PC-9 (cell line): ENCODE measurements at regions not wholly inside any gene's neighbourhood (a gene's known extent, or its start where the extent isn't known, plus 50 kb on each side); places are given as distances from the start of the nearest gene placed in this dataset.

ENCODE experiments used
- BruUV-seq: library from RNA; stranded (reverse); fragments of 400-500 nt; replicated peaks from 2 replicates; lab custom pipeline; 2021; lab: Mats Ljungman, UMichigan
- CTCF ChIA-PET: fragments of 300-600 bp; sonication (Branson Sonifier 250); formaldehyde crosslinking; loops from one replicate; lab custom pipeline; 2022; ENCODE audit warnings: antibody characterized with exemption; lab: Charles Lee
- POLR2A ChIA-PET: fragments of 300-600 bp; sonication (Branson Sonifier 250); formaldehyde crosslinking; loops from one replicate; lab custom pipeline; 2022; ENCODE audit warnings: antibody characterized with exemption; ENCODE audit not compliant: unreplicated experiment; lab: Charles Lee
- DNase-seq, 2 experiments: peaks; one replicate each; pipeline versions ENCODE4 v3.0.0 to v3.0.0-alpha.2; 2015 to 2022; ENCODE audit warnings: mixed read lengths in 1 of 2
- H2AFZ ChIP-seq: fragments of 200-600 bp; sonication (generic); 2 replicates; pipeline ENCODE4 v1.8.1; 2017; ENCODE audit warnings: antibody characterized with exemption
- H3F3A ChIP-seq: fragments of 200-600 bp; sonication (generic); 2 replicates; pipeline ENCODE4 v1.8.1; 2017; ENCODE audit warnings: antibody characterized with exemption, mild to moderate bottlenecking, low read depth; ENCODE audit not compliant: insufficient read depth
- H3K27ac ChIP-seq: fragments of 200-600 bp; sonication (generic); 2 replicates; pipeline ENCODE4 v1.6.1; 2016; ENCODE audit warnings: mixed run types
- H3K27me3 ChIP-seq: fragments of 200-600 bp; sonication (generic); 2 replicates; pipeline ENCODE4 v1.6.1; 2016; ENCODE audit warnings: low read depth, mixed run types; ENCODE audit not compliant: insufficient read depth
- H3K36me3 ChIP-seq: fragments of 200-600 bp; sonication (generic); 2 replicates; pipeline ENCODE4 v1.6.1; 2016; ENCODE audit warnings: low read depth, mixed run types
- H3K4me1 ChIP-seq: fragments of 200-600 bp; sonication (generic); replicated peaks from 2 replicates; pipeline ENCODE4 v1.6.1; 2016; ENCODE audit warnings: mixed run types; ENCODE audit not compliant: insufficient read depth
- H3K4me2 ChIP-seq: fragments of 200-600 bp; sonication (generic); 2 replicates; pipeline ENCODE4 v1.6.1; 2017; ENCODE audit warnings: mixed run types
- H3K4me3 ChIP-seq: fragments of 200-600 bp; sonication (generic); 2 replicates; pipeline ENCODE4 v1.6.1; 2016; ENCODE audit warnings: mixed run types
- H3K79me2 ChIP-seq: fragments of 200-600 bp; sonication (generic); 2 replicates; pipeline ENCODE4 v1.6.1; 2017; ENCODE audit warnings: low read depth, mixed run types
- H3K9me2 ChIP-seq: fragments of 200-600 bp; sonication (generic); 2 replicates; pipeline ENCODE4 v1.8.1; 2017; ENCODE audit warnings: mild to moderate bottlenecking; ENCODE audit not compliant: insufficient read depth
- H3K9me3 ChIP-seq: fragments of 200-600 bp; sonication (generic); 2 replicates; pipeline ENCODE4 v1.8.1; 2016; ENCODE audit warnings: low read depth; ENCODE audit not compliant: insufficient read depth
- H4K20me1 ChIP-seq: fragments of 200-600 bp; sonication (generic); 2 replicates; pipeline ENCODE4 v1.8.1; 2017; ENCODE audit not compliant: insufficient read depth
- CTCF ChIP-seq: fragments of 200-600 bp; sonication (generic); conservative IDR thresholded peaks from 2 replicates; pipeline ENCODE4 v1.6.1; 2017; ENCODE audit warnings: mixed run types, antibody characterized with exemption, mild to moderate bottlenecking, moderate library complexity
- EZH2 ChIP-seq: fragments of 200-600 bp; sonication (generic); IDR thresholded peaks from 2 replicates; pipeline ENCODE4 v1.8.0; 2017; ENCODE audit warnings: antibody characterized with exemption, low read depth
- intact Hi-C: fragments of 100-400 bp; cut with micrococcal nuclease; formaldehyde crosslinking; loops from one replicate; pipeline ENCODE4 v1.10.0; 2022; ENCODE audit not compliant: unreplicated experiment

DNA sequence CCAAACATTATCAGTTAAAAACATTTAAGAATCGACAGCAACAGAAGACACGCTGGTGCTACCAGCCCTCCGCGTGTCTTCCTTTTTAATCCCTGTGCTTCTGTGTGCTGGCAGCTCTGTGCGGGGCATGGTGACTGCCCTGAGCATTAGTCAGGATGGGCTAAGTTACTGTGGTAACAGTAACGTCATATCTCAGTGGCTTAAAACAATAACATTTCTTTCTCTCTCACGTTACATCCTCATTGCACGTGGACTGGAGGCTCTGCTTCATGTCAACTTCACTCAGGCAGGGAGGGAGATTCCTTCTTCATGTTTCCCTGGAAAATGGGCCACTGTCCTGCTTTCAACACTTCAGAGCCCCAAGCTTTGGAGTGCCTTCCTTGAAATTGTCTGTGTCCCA, 378.5 kb downstream of the CCSER2 start:
- CTCF ChIA-PET = no interaction called here
- Histone ChIP-seq H3K4me1 (no peaks in the 10 kb centered on the region), H3K9me2 (no peaks in the 10 kb centered on the region), H3K36me3 (no peaks in the 10 kb centered on the region), H2AFZ (no peak overlapping the region), H3F3A (no peaks in the 10 kb centered on the region), H3K79me2 (no peaks in the 10 kb centered on the region), H3K4me2 (no peak overlapping the region), H3K27ac (no peak overlapping the region), H3K9me3 (no peaks in the 10 kb centered on the region), H3K4me3 (no peak overlapping the region), H4K20me1 (no peaks in the 10 kb centered on the region), H3K27me3 (no peaks in the 10 kb centered on the region; the same call in 1 of the 2 replicates)
- DNase-seq = no peak
- no TSS peak for BruUV-seq
- POLR2A ChIA-PET = no interaction called here
- intact Hi-C loops = no loop called here
- no peak for TF ChIP-seq EZH2
- TF ChIP-seq CTCF = no peak

DNA sequence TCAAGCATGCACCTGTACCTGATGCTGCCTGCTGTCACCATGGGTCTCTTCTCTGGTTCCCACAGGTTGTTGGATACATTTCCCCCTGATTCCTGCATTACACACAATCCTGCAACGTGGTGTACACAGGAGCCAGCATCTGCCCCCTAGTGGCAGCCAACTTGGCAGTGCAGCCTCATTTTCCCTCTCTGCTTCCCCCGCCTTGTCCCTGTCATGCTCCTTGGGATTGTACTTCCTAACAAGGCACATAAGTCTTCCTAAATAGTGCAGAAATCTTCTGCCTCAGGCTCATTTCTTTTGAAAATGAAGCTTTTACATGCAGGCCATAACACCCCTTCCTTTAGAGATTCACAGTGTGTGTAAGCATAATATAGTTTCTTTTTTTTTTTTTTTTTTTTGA, 387.5 kb downstream of the CCSER2 start:
- H3K79me2 ChIP-seq = no peaks in the 10 kb centered on the region
- H3F3A ChIP-seq = no peaks in the 10 kb centered on the region
- BruUV-seq = no TSS peak
- no peaks in the 10 kb centered on the region for H3K4me1 ChIP-seq
- no peaks in the 10 kb centered on the region for H3K27me3 ChIP-seq
- H3K27ac ChIP-seq = no peak overlapping the region
- no peaks in the 10 kb centered on the region for H4K20me1 ChIP-seq
- no peaks in the 10 kb centered on the region for H3K36me3 ChIP-seq
- CTCF ChIA-PET = no interaction called here
- intact Hi-C loops = no loop called here
- no peaks in the 10 kb centered on the region for H3K9me3 ChIP-seq
- POLR2A ChIA-PET = no interaction called here
- no peaks in the 10 kb centered on the region for H3K9me2 ChIP-seq
- H2AFZ ChIP-seq = no peak overlapping the region
- DNase-seq = no peak
- H3K4me2 ChIP-seq = no peak overlapping the region
- TF ChIP-seq EZH2 (no peak), CTCF (peak; percentile 59)
- no peak overlapping the region for H3K4me3 ChIP-seq

GRCh38 chr10:84718877-84719616, 390.7 kb downstream of the CCSER2 start:
- Histone ChIP-seq H3K9me2 (no peaks in the 10 kb centered on the region), H3K4me2 (no peak overlapping the region), H3F3A (no peaks in the 10 kb centered on the region), H3K4me3 (no peak overlapping the region), H3K79me2 (no peaks in the 10 kb centered on the region), H3K27me3 (no peaks in the 10 kb centered on the region), H4K20me1 (no peaks in the 10 kb centered on the region), H3K27ac (no peak overlapping the region), H2AFZ (no peak overlapping the region), H3K36me3 (no peaks in the 10 kb centered on the region), H3K4me1 (no peaks in the 10 kb centered on the region), H3K9me3 (no peaks in the 10 kb centered on the region)
- no TSS peak for BruUV-seq
- TF ChIP-seq EZH2 (no peak), CTCF (no peak)
- CTCF ChIA-PET = no interaction called here
- intact Hi-C loops = no loop called here
- no peak for DNase-seq
- POLR2A ChIA-PET = no interaction called here
